GM18951 (cell line): ENCODE measurements at regions not wholly inside any gene's neighbourhood (a gene's known extent, or its start where the extent isn't known, plus 50 kb on each side); places are given as distances from the start of the nearest gene placed in this dataset.

Experiments used
- POLR2A ChIP-seq: IDR thresholded peaks from 4 replicates; pipeline ENCODE4 v1.6.1; 2011; ENCODE audit warnings: mild to moderate bottlenecking; ENCODE audit not compliant: insufficient read length, insufficient read depth; ENCODE audit errors: extremely low read depth
- in situ Hi-C: fragments of 300-500 bp; cut with MboI; formaldehyde crosslinking; loops from one replicate; pipeline ENCODE4 v1.12.0; 2022; ENCODE audit warnings: low sequenced_read_pairs, mixed read lengths, inconsistent platforms; ENCODE audit not compliant: unreplicated experiment

DNA sequence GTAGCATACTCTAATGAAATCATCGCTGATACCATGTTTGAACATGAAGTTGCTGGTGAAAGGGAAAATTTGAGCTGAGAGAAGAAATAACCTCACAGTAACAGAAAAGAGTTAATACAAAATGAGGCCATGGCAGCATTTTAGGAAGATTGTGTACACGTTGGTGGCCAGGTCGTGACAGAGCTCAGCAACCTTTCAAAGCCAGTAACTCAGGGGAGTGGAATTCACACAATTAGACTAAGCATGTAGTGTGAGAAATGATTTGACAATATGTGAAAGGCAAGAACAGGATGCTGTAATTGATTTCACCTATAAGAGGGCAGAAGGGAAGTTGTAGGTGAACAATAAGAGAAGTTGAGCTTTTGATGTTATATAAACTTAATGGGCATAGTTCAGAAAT, 246.3 kb downstream of the OGFRL1 start:
- TF ChIP-seq POLR2A = no peak
- in situ Hi-C loops = loop anchor here (25.0 kb wide), 1 partner anchor 552 kb away; no protein-coding TSS in a partner anchor

DNA sequence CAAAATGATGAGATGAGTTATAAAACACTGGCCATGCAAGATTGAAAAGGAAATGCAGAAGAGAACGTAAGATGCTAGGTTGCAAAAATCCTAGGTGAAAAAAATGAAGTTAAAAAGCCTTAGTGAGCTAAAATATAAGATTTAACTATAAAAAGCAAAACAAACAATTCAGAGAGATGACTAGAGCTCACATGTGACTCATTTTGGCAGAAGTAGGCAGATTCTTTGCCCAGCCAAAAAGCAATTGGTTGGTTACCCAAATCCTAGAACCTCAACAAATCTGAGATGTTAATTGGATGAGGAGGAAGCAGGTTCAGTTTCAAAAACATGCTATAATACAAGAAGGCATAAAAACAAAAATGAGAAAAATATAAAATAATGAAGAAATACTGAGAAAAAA, 249.1 kb downstream of the OGFRL1 start:
- in situ Hi-C loops = loop anchor here (25.0 kb wide), 1 partner anchor 550 kb away; no protein-coding TSS in a partner anchor
- no peak for TF ChIP-seq POLR2A

DNA sequence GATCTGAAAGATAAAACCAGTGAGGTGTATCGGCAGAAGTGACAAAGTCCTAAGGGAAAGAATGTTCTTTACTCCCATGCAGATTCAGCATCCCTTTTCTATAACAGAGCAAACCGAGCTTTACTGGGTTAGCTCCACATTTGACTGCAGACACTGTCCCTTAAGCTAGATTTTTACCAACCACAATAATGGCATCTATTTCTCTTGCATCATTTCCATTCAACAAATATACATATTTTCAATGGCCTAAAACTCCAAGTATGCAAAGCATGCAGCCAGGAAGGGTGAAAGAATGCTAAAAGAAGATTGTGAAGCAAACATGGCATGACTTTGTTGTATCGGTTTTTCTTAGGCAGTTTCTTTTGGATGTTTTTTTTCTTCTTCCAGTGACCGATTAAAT, 255.4 kb downstream of the OGFRL1 start:
- in situ Hi-C loops = loop anchor here (25.0 kb wide), 1 partner anchor 543 kb away; no protein-coding TSS in a partner anchor
- TF ChIP-seq POLR2A = no peak

DNA sequence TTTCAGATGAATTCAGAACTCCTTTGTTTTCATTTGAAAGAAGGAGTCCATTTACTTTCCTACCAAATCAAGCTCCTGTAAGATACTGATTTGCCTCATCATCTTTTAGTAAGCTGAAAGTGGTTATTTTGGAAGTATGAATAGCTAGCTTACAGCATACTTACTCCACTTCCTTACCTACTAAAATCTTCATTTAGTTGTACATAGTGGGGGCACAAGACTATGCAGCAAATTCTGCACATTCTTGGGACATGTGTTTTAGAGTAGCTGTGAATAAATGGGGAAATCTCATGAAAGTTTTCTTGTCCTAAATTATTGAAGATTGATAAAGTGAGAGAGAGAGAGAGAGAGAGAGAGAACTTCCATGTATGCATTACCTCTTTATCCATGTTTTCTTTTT, 256.3 kb downstream of the OGFRL1 start:
- no peak for TF ChIP-seq POLR2A
- in situ Hi-C loops = loop anchor here (25.0 kb wide), 1 partner anchor 542 kb away; no protein-coding TSS in a partner anchor

DNA sequence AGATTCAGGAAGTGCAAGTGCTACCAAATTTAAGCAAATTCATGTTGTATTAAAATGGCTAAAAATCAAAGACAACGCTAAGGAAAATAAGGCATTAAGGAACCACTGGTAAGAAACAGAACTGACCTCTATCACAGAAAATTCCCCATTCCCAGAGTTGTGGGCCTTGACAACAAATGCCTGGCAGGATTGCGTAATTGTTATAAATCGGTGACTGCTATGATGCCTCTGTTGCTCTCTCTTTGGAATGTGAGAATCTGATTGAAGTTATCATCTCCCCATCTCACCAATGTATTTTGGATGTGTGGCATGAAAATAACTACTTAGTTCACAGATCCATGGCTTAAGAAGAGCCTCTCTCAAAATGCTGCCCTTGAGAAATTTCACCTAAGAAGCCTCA, 257.3 kb downstream of the OGFRL1 start:
- TF ChIP-seq POLR2A = no peak
- in situ Hi-C loops = loop anchor here (25.0 kb wide), 1 partner anchor 541 kb away; no protein-coding TSS in a partner anchor

DNA sequence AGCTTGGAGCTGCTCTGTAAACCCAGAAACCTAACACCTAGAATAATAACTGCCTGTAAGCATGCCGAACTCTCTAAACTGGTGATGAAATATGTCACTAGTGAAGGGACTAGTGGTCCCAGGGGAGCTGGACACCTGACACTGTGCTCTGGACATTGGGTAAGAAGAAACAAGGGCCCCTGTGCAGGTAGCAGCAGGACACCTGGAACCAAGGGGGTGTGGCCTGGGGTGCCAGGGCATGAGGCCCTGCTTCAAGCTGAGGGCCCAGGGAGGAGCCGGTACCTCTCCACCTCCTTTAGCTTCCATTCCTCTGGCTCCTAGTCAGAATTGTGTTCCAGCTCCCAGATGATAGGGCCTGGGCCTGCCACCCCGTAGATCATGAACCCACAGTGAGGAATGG, 263.2 kb downstream of the OGFRL1 start:
- in situ Hi-C loops = no loop called here
- no peak for TF ChIP-seq POLR2A

DNA sequence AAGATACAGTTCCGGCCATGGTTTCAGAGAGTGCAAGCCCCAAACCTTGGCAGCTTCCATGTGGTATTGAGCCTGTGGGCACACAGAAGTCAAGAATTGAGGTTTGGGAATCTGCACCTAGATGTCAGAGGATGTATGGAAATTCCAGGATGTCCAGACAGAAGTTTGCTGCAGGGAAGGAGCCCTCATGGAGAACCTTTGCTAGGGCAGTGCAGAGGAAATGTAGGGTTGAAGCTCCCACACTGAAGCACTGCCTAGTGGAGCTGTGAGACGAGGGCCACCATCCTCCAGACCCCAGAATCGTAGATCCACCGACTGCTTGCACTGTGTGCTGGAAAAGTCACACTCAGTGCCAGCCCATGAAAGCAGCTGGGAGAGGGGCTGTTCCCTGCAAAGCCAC, 267.5 kb downstream of the OGFRL1 start:
- TF ChIP-seq POLR2A = no peak
- in situ Hi-C loops = no loop called here

DNA sequence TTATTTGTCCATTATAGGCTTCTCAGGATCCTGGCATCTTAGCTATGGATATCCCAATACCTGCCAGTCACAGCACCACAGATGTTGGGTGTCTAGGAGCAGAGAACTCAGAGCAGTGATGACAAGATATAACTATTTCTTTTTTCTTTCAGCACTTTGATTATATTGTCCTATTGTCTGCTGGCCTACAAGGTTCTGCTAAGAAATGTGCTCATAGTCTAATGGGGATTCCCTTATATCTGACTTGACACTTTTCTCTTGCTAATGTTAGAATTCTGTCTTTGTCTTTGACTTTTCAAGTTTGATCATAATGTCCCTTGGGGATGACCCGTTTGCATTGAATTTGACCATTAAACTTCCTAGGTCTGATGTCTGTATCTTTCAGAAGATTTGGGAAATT, 270.4 kb downstream of the OGFRL1 start:
- in situ Hi-C loops = no loop called here

DNA sequence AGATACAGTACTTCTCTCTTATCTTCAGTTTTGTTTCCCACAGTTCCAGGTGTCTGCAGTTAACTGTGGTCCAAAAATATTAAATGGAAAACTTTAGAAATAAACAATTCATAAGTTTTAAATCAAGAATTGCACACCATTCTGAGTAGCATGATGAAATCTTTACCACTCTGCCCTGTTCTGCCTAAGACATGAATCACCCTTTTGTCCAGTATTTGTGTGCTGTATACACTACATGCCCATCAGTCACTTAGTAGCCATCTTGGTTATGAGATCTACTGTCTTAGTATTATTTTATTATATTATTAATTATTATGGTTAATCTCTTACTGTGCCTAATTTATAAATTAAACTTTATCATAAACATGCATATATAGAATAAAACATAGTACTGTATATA, 279.0 kb downstream of the OGFRL1 start:
- in situ Hi-C loops = no loop called here
- TF ChIP-seq POLR2A = no peak

More for the DNA sequence above, 270.4 kb downstream of the OGFRL1 start:
- TF ChIP-seq POLR2A = no peak

DNA sequence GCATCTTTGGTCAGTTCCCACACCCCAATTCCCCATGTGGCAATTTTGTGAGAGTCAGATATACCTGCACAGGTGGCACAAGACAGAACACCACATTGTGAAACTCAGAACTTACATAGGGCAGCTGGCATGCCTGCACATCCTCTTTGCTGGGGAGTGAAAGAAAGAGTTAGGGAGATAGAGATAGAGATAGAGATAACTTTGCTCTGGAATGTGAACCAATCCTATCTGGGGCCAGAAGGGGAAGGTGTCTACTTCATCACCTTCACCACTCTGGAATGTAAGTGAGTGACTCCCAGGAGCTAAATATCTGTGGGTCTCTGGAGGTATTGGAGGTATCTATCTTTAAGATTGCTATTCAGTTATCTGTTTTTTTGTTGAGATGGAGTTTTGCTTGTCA, 289.2 kb downstream of the OGFRL1 start:
- in situ Hi-C loops = no loop called here
- no peak for TF ChIP-seq POLR2A

DNA sequence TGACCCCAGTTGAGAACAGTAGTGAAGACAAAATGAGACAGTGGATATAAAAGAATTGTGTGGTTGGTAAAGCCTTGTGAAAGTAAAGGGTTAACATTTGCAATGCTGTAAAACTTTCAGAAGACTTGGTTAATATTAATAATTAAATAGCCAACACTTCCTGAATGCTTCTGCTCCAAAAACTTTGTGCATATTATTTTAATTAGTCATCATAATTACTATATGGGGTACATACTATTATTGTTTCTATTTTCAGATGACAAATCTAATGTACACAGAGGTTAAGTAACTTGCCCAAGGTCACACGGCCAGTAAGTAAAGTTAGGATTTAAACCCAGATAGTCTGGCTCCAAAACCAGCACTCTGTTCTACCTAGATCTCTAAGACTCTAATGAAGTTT, 291.3 kb downstream of the OGFRL1 start:
- in situ Hi-C loops = no loop called here
- TF ChIP-seq POLR2A = no peak

DNA sequence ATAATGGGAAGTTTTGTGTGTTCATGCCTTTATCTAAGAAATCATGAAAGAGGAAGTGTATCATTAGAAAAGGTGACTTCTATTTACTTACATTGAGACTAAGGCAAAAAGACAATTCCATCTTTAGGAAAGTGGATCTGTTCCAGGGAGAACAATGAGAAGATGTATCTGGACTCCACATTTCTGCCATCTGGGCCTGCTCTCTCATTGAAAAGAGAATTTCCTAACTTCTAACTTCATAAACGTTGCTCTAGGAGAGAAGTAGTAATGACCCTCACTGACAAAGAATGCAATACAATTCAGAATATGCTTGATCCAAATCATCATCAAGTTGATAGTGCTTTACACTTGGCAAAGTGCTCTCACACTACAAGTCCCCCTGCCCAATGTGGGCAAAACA, 294.2 kb downstream of the OGFRL1 start:
- TF ChIP-seq POLR2A = no peak
- in situ Hi-C loops = no loop called here

DNA sequence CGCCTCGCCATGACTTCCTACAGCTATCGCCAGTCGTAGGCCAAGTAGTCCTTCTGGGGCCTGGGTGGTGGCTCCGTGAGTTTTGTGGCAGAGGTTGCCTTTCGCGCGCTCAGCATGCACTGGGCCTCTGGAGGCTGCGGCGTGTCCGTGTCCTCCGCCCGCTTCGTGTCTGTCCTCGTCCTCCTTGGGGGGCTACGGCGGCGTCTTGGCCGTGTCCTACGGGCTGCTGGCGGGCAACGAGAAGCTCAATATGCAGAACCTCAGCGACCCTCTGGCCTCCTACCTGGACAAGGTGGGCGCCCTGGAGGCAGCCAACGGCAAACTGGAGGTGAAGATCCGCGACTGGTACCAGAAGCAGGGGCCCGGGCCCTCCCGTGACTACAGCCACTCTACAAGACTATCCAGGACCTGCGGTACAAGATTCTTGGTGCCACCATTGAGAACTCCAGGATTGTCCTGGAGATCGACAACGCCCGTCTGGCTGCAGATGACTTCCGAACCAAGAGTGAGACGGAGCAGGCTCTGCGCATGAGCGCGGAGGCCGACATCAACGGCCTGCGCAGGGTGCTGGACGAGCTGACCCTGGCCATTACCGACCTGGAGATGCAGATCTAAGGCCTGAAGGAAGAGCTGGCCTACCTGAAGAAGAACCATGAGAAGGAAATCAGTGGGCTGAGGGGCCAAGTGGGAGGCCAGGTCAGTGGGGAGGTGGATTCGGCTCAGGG, 296.3 kb downstream of the OGFRL1 start:
- in situ Hi-C loops = no loop called here
- no peak for TF ChIP-seq POLR2A

DNA sequence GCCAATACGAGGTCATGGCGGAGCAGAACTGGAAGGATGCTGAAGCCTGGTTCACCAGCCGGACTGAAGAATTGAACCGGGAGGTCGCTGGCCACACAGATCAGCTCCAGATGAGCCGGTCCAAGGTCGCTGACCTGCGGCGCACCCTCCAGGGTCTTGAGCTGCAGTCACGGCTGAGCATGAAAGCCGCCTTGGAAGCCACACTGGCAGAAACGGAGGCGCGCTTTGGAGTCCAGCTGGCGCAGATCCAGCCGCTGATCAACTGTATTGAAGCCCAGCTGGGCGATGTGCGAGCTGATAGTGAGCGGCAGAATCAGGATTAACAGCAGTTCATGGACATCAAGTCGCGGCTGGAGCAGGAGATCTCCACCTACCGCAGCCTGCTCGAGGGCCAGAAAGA, 296.9 kb downstream of the OGFRL1 start:
- no peak for TF ChIP-seq POLR2A
- in situ Hi-C loops = no loop called here
